Chondrocyte (in vitro differentiated cells): ENCODE measurements at regions not wholly inside any gene's neighbourhood (a gene's known extent, or its start where the extent isn't known, plus 50 kb on each side); places are given as distances from the start of the nearest gene placed in this dataset.

Source experiments
- DNase-seq: peaks from one replicate; pipeline ENCODE4 v3.0.0; 2021; ENCODE audit warnings: mixed read lengths, low spot score
- H3K27ac Mint-ChIP-seq: one replicate; pipeline ENCODE4 v1.8.0; 2021; ENCODE audit warnings: mild to moderate bottlenecking, moderate library complexity, mixed read lengths; ENCODE audit not compliant: unreplicated experiment
- H3K27me3 Mint-ChIP-seq: 2 replicates; pipeline ENCODE4 v1.8.0; 2021; ENCODE audit warnings: low read depth, mixed read lengths
- H3K36me3 Mint-ChIP-seq: 2 replicates; pipeline ENCODE4 v1.8.0; 2021; ENCODE audit warnings: low read depth, mixed read lengths
- H3K4me1 Mint-ChIP-seq: 2 replicates; pipeline ENCODE4 v1.8.0; 2021; ENCODE audit warnings: low read depth, mild to moderate bottlenecking, mixed read lengths
- H3K4me3 Mint-ChIP-seq: one replicate; pipeline ENCODE4 v1.8.0; 2021; ENCODE audit warnings: mild to moderate bottlenecking, moderate library complexity, mixed read lengths; ENCODE audit not compliant: unreplicated experiment
- H3K9me3 Mint-ChIP-seq: 2 replicates; pipeline ENCODE4 v1.8.0; 2021; ENCODE audit warnings: low read depth, mixed read lengths
- CTCF ChIP-seq: fragments of 200-600 bp; sonication (generic); IDR thresholded peaks from 2 replicates; pipeline ENCODE4 v1.5.0; 2021; ENCODE audit warnings: antibody characterized with exemption, mild to moderate bottlenecking, moderate library complexity

DNA sequence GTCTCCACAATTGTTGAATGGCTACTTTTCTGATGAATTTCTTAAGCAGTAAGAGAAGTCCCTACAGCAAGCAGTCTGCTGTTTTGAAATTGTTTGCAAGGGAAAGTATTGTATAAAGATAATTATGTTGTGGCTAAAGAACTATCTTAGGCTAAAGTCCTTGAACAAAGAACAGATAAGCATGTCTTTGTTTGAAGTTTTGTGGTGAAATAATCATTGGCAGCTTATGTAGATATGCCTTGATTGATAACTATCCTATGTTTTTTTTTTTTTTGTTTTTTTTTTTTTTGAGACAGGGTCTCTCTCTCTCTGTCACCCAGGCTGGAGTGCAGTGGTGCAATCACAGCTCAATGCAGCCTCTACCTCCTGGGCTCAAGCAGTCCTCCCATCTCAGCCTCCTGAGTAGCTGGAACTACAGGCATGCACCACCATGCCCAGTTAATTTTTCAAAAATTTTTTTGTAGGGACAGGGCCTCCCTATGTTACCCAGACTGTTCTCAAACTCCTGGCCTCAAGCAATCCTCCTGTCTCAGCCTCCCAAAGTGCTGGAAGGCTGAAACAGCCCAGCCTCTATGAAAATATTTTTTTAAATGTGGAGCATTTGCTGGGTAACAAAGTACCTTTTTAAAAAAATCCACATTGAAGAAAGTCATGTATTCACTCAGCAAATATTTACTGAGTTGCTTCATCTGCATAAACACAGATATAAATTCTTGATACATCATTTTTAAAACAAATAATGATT is 80.8 kb downstream of the LLPH start:
- no peak overlapping the region for H3K4me3 Mint-ChIP-seq
- no peak for TF ChIP-seq CTCF
- H3K27me3 Mint-ChIP-seq: no peaks in the 10 kb centered on the region
- no peak overlapping the region for H3K27ac Mint-ChIP-seq
- no peak for DNase-seq
- no peaks in the 10 kb centered on the region for H3K9me3 Mint-ChIP-seq
- peaks cover 8% of the 10 kb centered on the region for H3K4me1 Mint-ChIP-seq
- no peaks in the 10 kb centered on the region for H3K36me3 Mint-ChIP-seq

GRCh38 chr12:66048835-66049537 is 81.6 kb downstream of the LLPH start:
- H3K4me3 Mint-ChIP-seq: no peak overlapping the region
- TF ChIP-seq CTCF: no peak
- peaks cover 13% of the 10 kb centered on the region for H3K4me1 Mint-ChIP-seq
- H3K36me3 Mint-ChIP-seq: no peaks in the 10 kb centered on the region
- no peak overlapping the region for H3K27ac Mint-ChIP-seq
- H3K27me3 Mint-ChIP-seq: no peaks in the 10 kb centered on the region
- no peaks in the 10 kb centered on the region for H3K9me3 Mint-ChIP-seq
- DNase-seq: no peak

DNA sequence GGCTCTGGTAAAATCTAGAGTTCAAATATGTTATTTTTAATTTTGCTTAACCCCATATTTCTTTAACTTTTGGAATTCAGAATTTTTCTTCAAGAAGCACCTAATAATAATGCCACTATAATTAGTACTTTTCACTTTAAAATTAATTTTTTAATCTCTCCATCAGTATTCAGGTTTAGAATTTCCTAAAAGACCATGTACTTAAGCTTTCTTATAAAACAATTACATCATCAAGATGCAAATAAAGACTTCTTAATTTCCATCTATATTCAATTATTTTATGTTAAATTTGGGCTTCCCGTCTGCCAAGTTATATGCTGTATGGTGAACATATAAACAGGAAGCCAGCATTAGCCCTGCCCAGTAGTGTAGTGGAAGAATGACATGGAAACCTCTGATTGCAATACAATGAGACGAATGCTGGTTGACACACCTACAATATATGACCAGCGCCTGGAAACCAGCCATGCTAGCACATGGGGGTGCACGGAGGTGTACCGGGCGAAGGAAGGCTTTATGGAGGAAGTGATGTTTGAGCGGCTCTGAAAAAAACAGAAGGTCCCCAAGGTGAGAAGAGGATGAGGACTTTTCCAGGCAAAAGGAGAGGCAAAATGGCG is 82.2 kb downstream of the LLPH start:
- DNase-seq: no peak
- Mint-ChIP-seq H3K27ac (no peak overlapping the region), H3K9me3 (no peaks in the 10 kb centered on the region), H3K4me1 (peaks cover 13% of the 10 kb centered on the region), H3K27me3 (no peaks in the 10 kb centered on the region), H3K4me3 (no peak overlapping the region), H3K36me3 (no peaks in the 10 kb centered on the region)
- no peak for TF ChIP-seq CTCF

GRCh38 chr12:66047411-66048021 is 83.0 kb downstream of the LLPH start:
- Mint-ChIP-seq H3K9me3 (no peaks in the 10 kb centered on the region), H3K27ac (no peak overlapping the region), H3K27me3 (no peaks in the 10 kb centered on the region), H3K4me1 (peaks cover 13% of the 10 kb centered on the region), H3K4me3 (no peak overlapping the region), H3K36me3 (no peaks in the 10 kb centered on the region)
- DNase-seq: no peak
- no peak for TF ChIP-seq CTCF

- Mint-ChIP-seq H3K9me3 (no peaks in the 10 kb centered on the region), H3K27ac (no peak overlapping the region), H3K4me3 (no peak overlapping the region), H3K4me1 (peaks cover 13% of the 10 kb centered on the region), H3K36me3 (no peaks in the 10 kb centered on the region), H3K27me3 (no peaks in the 10 kb centered on the region)
- no peak for TF ChIP-seq CTCF
- DNase-seq: no peak
These were observed 85.0 kb downstream of the LLPH start for GRCh38 chr12:66045506-66045905.
